Heart right ventricle (tissue), 16 donors: ENCODE measurements at regions not wholly inside any gene's neighbourhood (a gene's known extent, or its start where the extent isn't known, plus 50 kb on each side); places are given as distances from the start of the nearest gene placed in this dataset.

Experiments used
- ATAC-seq, 8 donors: fragments of 200-7000 bp; cut with Tn5 transposase; one replicate each; pipeline ENCODE4 v1.9.1; 2020; ENCODE audit warnings: mild to moderate bottlenecking in 8 of 8, moderate library complexity in 8 of 8, moderate number of reproducible peaks in 1 of 8
- DNase-seq, 2 donors: peaks; one replicate each; pipeline ENCODE4 v3.0.0-alpha.2; 2020
- H3K27ac ChIP-seq, 10 donors: fragments of 200-600 bp; sonication (generic) in 2 of 10; one replicate each; pipeline versions ENCODE4 v1.5.0 to v1.8.0; 2020 to 2022; ENCODE audit warnings: mild to moderate bottlenecking in 3 of 10
- H3K27me3 ChIP-seq, 7 donors: fragments of 200-600 bp; one replicate each; pipeline ENCODE4 v1.8.0; 2021 to 2022; ENCODE audit warnings: mild to moderate bottlenecking in 2 of 7
- H3K36me3 ChIP-seq, 9 donors: fragments of 200-600 bp; sonication (generic) in 1 of 9; one replicate each; pipeline versions ENCODE4 v1.5.0 to v1.8.0; 2020 to 2022; ENCODE audit warnings: mild to moderate bottlenecking in 2 of 9
- H3K4me1 ChIP-seq, 9 donors: fragments of 200-600 bp; sonication (generic) in 1 of 9; one replicate each; pipeline versions ENCODE4 v1.5.0 to v1.8.0; 2020 to 2022; ENCODE audit warnings: mild to moderate bottlenecking in 4 of 9
- H3K4me3 ChIP-seq, 10 donors: fragments of 200-600 bp; sonication (generic) in 2 of 10; one replicate each; pipeline versions ENCODE4 v1.5.0 to v1.8.0; 2020 to 2022; ENCODE audit warnings: mild to moderate bottlenecking in 7 of 10, moderate library complexity in 2 of 10
- H3K9me3 ChIP-seq, 11 donors: fragments of 200-600 bp in 10 of 11; sonication (generic) in 2 of 11; one replicate each; pipeline versions ENCODE4 v1.5.0 to v1.8.0; 2013 to 2022; ENCODE audit warnings: mild to moderate bottlenecking in 2 of 11, control low read depth in 1 of 11, moderate library complexity in 1 of 11
- WGBS, 2 donors: extraction: QIAGEN DNeasy Blood & Tissue Kit; methylation state at CpG; one replicate each; pipeline ENCODE4 v1.1.7; 2013; ENCODE audit warnings: inconsistent platforms in 1 of 2; 5-methylcytosine and 5-hydroxymethylcytosine counted together
- intact Hi-C, 10 donors: fragments of 100-400 bp; cut with DNase I; formaldehyde crosslinking; loops; one replicate each; pipeline versions ENCODE4 v1.11.1 to v1.14.2; 2022
- TF ChIP-seq, protein P1 (sequence below), 9 donors: fragments of 200-600 bp; sonication (generic) in 2 of 9; IDR thresholded peaks; one replicate each; pipeline versions ENCODE4 v1.5.0 to v1.8.0; 2021 to 2022; ENCODE audit warnings: antibody characterized with exemption in 9 of 9, mild to moderate bottlenecking in 5 of 9, moderate library complexity in 1 of 9
- donor health status: Arrhythmogenic right ventricular cardiomyopathy.
- donor health status: ischemic (EF 13 %, LVEDD 7.1; RV severe dilation, severe dysfunction).
- donor health status: healthy with polysubstance abuse.
- donor health status: DM: no; HTN: yes; CAD: no.
- donor health status: DM: no; HTN: no; CAD: no.
- donor health status: ischemic (EF 25% LVEDD 6.9; RV normal size, moderate dysfunction).
- donor health status: ischemic (EF 25% LVEDD 5.7; RV mildly dilated, moderate dysfunction).
- donor health status: healthy.
- donor health status: DM: yes; HTN: yes; CAD: no.
- donor health status: Ischemic cardiomyopathy.
- donor health status: ischemic (EF 35%, LVEDD 5.7; RV mildly dilated, moderate dysfunction).
- donor health status: nonischemic (EF 11% LVEDD 7.7; RV severe dilation, severe dysfunction).
- donor health status: DM: yes; HTN: yes; CAD: no.
- donor health status: PGD.
- donor health status: ischemic (EF 29% LVEDD 5.4; RV normal size, mild dysfunction).
- donor health status: nonischemic (EF 23%, LVEDD 6.1; RV moderate dilation, normal function).

DNA sequence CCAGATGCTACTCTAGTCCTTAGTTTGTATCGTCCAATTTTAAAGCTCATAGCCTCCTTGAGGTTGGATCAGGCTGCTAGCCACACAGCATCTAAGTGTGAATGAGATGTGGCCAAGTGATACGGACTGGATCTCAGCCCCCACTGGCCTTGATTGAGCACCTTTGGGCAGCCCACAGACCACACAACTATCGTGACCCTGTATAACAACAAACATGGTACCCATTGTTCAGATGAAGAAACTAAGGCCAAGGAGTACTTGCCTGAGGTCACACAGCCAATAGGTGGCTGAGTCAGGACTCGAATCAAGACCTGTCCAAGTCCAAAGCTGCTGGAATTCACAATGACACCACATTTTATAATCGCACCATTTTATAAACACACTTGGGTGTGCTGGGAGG lies 73.0 kb upstream of the IRX3 start:
- TF ChIP-seq, protein P1, sequence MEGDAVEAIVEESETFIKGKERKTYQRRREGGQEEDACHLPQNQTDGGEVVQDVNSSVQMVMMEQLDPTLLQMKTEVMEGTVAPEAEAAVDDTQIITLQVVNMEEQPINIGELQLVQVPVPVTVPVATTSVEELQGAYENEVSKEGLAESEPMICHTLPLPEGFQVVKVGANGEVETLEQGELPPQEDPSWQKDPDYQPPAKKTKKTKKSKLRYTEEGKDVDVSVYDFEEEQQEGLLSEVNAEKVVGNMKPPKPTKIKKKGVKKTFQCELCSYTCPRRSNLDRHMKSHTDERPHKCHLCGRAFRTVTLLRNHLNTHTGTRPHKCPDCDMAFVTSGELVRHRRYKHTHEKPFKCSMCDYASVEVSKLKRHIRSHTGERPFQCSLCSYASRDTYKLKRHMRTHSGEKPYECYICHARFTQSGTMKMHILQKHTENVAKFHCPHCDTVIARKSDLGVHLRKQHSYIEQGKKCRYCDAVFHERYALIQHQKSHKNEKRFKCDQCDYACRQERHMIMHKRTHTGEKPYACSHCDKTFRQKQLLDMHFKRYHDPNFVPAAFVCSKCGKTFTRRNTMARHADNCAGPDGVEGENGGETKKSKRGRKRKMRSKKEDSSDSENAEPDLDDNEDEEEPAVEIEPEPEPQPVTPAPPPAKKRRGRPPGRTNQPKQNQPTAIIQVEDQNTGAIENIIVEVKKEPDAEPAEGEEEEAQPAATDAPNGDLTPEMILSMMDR (IDR thresholded peaks at IDR 0.05), result no peak
- intact Hi-C loops, result no loop called here
- Histone ChIP-seq H3K36me3 (no peaks in the 10 kb centered on the region), H3K4me1 (peaks cover 0 to 4% (median 0%) of the 10 kb centered on the region in 9 donors), H3K27ac (no peak overlapping the region), H3K27me3 (peaks cover 0 to 24% (median 0%) of the 10 kb centered on the region in 7 donors), H3K9me3 (peaks cover 0 to 14% (median under 1%) of the 10 kb centered on the region in 11 donors), H3K4me3 (no peak overlapping the region)
- 79 to 84% methylated on average over 5 of the region's 5 CpGs for WGBS, 2 donors
- DNase-seq (no peak), ATAC-seq (no peak)

DNA sequence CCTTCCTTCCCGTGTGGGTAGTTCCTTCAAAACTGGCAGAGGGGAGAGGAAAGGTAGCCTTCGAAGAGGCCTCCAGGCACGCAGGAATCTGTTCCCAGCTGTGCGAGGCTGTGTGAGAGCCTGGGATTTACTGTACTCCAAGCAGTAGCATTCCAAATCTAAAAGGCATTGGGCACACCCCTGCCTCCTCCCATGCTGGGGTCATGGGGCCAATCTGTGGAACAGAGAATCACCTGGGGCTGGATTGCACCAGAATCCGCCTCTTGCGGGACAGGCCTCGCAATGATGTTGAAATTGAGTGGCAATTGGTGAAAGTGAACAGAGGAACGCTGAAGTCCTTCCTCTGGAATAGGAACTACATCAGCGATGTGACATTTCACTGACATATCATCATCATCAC lies 72.5 kb upstream of the IRX3 start:
- TF ChIP-seq, protein P1 (IDR thresholded peaks at IDR 0.05), result no peak
- ATAC-seq (no peak), DNase-seq (no peak)
- intact Hi-C loops, result no loop called here
- Histone ChIP-seq H3K4me1 (peaks cover 0 to 4% (median 0%) of the 10 kb centered on the region in 9 donors), H3K36me3 (no peaks in the 10 kb centered on the region), H3K9me3 (peaks cover 0 to 17% (median 5%) of the 10 kb centered on the region in 11 donors), H3K4me3 (no peak overlapping the region), H3K27ac (no peak overlapping the region), H3K27me3 (peaks cover 0 to 23% (median 0%) of the 10 kb centered on the region in 7 donors)
- WGBS, 2 donors, result 82 to 93% methylated on average over 9 of the region's 9 CpGs

DNA sequence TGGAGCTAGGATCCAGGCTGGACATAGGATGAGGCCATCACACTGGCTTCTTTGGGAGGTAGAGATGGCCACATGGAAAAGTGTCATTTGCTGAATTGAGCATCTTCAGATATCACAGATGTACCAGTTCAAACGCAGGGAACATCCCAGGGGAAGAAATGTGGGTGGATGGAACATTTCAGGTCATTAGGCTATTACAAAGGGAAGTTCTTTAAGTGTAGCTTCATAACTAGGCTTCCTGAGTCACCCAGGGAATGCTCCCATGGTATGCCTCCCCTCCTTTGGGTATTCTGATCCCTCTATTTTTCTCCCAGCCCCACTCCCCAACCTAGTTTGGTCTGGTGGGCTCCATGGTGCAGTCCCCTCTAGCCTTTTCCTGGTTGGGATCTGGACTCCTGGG lies 69.8 kb upstream of the IRX3 start:
- peaks cover 0 to 4% (median 0%) of the 10 kb centered on the region in 9 donors for H3K4me1 ChIP-seq
- no peak for ATAC-seq
- WGBS, 2 donors, result 54 to 65% methylated on average over 1 of the region's 1 CpG
- H3K27me3 ChIP-seq, result peaks cover 0 to 14% (median 0%) of the 10 kb centered on the region in 7 donors
- H3K9me3 ChIP-seq, result peaks cover 0 to 24% (median 5%) of the 10 kb centered on the region in 11 donors
- H3K27ac ChIP-seq, result no peak overlapping the region
- TF ChIP-seq, protein P1 (IDR thresholded peaks at IDR 0.05), result no peak
- DNase-seq, result no peak
- no peak overlapping the region for H3K4me3 ChIP-seq
- no peaks in the 10 kb centered on the region for H3K36me3 ChIP-seq
- intact Hi-C loops, result no loop called here

DNA sequence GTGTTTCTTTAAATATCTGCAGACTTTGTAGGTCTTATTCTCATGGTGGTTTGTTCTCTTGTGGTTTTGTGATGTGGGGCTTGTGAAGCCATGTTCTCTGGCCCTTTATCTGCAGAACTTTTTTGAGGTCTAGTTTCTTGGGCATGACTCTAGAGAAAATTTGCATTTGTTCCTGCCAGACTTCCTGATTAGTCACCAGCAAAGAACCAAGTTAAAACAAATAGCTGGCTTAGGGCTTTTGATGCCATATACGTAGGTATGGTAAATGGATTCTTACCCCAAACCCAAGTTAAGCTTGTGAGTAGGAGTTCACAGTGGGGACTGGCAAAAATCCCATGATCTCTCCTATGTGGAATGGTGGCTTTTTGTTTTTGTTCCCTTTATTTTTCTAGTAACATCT lies 68.7 kb upstream of the IRX3 start:
- Histone ChIP-seq H3K9me3 (peaks cover 0 to 24% (median 5%) of the 10 kb centered on the region in 11 donors), H3K27me3 (peaks cover 0 to 7% (median 0%) of the 10 kb centered on the region in 7 donors), H3K4me1 (no peaks in the 10 kb centered on the region), H3K36me3 (no peaks in the 10 kb centered on the region), H3K27ac (no peak overlapping the region), H3K4me3 (no peak overlapping the region)
- no peak for DNase-seq
- ATAC-seq, result no peak
- TF ChIP-seq, protein P1 (IDR thresholded peaks at IDR 0.05), result no peak
- intact Hi-C loops, result no loop called here
- 77 to 91% methylated on average over 1 of the region's 1 CpG for WGBS, 2 donors
